Neural crest cell (in vitro differentiated cells): ENCODE measurements at regions not wholly inside any gene's neighbourhood (a gene's known extent, or its start where the extent isn't known, plus 50 kb on each side); places are given as distances from the start of the nearest gene placed in this dataset.

Experiments
- DNase-seq: peaks from one replicate; pipeline ENCODE4 v3.0.0; 2021; ENCODE audit warnings: low read depth, mixed read lengths, low spot score
- H3K27ac Mint-ChIP-seq: one replicate; pipeline ENCODE4 v1.8.0; 2021; ENCODE audit warnings: mild to moderate bottlenecking, mixed read lengths; ENCODE audit not compliant: unreplicated experiment
- H3K27me3 Mint-ChIP-seq: 2 replicates; pipeline ENCODE4 v1.8.0; 2021; ENCODE audit warnings: low read depth, mild to moderate bottlenecking, mixed read lengths
- H3K36me3 Mint-ChIP-seq: 2 replicates; pipeline ENCODE4 v1.8.0; 2021; ENCODE audit warnings: low read depth, mild to moderate bottlenecking, mixed read lengths
- H3K4me1 Mint-ChIP-seq: 2 replicates; pipeline ENCODE4 v1.8.0; 2021; ENCODE audit warnings: mixed read lengths
- H3K4me3 Mint-ChIP-seq: one replicate; pipeline ENCODE4 v1.8.0; 2021; ENCODE audit warnings: mild to moderate bottlenecking, mixed read lengths
- H3K9me3 Mint-ChIP-seq: 2 replicates; pipeline ENCODE4 v1.8.0; 2021; ENCODE audit warnings: mixed read lengths
- TF ChIP-seq, protein P1 (sequence below): fragments of 200-600 bp; sonication (generic); conservative IDR thresholded peaks from 2 replicates; pipeline ENCODE4 v1.5.0; 2021; ENCODE audit warnings: antibody characterized with exemption, mild to moderate bottlenecking

DNA sequence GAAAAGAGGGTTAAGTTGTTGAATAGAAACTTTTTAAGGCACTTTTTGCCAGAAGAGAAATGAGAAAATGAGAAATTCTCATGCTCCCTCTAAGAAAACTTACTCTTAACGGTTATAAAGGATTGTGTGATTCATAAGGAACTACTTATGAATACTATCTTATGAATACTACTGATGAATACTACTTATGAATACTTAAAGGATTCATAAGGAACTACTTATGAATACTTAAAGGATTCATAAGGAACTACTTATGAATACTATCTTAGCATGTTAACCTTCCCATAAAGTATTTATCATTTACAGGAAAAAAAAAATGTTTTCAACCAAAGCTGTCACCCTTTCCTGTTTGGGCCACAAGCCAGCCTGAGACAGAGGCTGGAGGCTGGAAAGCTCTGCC lies 53.1 kb upstream of the UCN3 start:
- no peaks in the 10 kb centered on the region for H3K9me3 Mint-ChIP-seq
- TF ChIP-seq, protein P1, sequence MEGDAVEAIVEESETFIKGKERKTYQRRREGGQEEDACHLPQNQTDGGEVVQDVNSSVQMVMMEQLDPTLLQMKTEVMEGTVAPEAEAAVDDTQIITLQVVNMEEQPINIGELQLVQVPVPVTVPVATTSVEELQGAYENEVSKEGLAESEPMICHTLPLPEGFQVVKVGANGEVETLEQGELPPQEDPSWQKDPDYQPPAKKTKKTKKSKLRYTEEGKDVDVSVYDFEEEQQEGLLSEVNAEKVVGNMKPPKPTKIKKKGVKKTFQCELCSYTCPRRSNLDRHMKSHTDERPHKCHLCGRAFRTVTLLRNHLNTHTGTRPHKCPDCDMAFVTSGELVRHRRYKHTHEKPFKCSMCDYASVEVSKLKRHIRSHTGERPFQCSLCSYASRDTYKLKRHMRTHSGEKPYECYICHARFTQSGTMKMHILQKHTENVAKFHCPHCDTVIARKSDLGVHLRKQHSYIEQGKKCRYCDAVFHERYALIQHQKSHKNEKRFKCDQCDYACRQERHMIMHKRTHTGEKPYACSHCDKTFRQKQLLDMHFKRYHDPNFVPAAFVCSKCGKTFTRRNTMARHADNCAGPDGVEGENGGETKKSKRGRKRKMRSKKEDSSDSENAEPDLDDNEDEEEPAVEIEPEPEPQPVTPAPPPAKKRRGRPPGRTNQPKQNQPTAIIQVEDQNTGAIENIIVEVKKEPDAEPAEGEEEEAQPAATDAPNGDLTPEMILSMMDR = no peak
- H3K36me3 Mint-ChIP-seq = no peaks in the 10 kb centered on the region
- H3K27me3 Mint-ChIP-seq = no peaks in the 10 kb centered on the region
- DNase-seq = no peak
- H3K4me3 Mint-ChIP-seq = no peak overlapping the region
- no peaks in the 10 kb centered on the region for H3K4me1 Mint-ChIP-seq
- no peak overlapping the region for H3K27ac Mint-ChIP-seq

DNA sequence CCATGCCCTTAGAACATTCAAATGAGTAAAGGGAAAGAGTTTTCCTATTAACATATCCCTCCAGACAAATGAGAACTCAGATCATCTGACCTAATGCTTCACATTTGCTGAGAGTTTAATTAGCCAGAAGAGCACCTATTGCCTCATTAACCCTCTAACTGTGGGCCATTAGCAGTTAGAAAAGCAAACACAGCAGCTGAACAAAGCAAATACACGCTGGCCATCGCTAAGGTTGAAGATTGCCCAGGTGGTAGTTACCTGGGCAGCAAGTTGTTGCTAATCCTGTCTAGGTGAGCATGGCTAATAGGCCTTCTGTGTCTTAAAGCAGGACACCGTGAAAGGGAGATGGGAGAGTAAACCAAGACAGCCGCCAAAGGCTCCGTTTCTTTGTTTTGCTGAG lies 49.9 kb upstream of the UCN3 start:
- Mint-ChIP-seq H3K9me3 (peaks cover 7% of the 10 kb centered on the region), H3K4me3 (no peak overlapping the region), H3K36me3 (no peaks in the 10 kb centered on the region), H3K27ac (peak overlapping the region; percentile 55), H3K27me3 (no peaks in the 10 kb centered on the region), H3K4me1 (peaks cover 11% of the 10 kb centered on the region)
- DNase-seq = no peak
- TF ChIP-seq, protein P1 = no peak
